Posterior cingulate gyrus (tissue), 11 donors: ENCODE measurements at regions not wholly inside any gene's neighbourhood (a gene's known extent, or its start where the extent isn't known, plus 50 kb on each side); places are given as distances from the start of the nearest gene placed in this dataset.

Experiments
- DNase-seq, 10 donors: peaks; one replicate each; pipeline versions ENCODE4 v3.0.0 to v3.0.0-alpha.2; 2020 to 2021; ENCODE audit warnings: mixed read lengths in 3 of 10
- intact Hi-C: fragments of 100-400 bp; cut with DNase I; formaldehyde crosslinking; loops from one replicate; pipeline ENCODE4 v1.15.1; 2023

DNA sequence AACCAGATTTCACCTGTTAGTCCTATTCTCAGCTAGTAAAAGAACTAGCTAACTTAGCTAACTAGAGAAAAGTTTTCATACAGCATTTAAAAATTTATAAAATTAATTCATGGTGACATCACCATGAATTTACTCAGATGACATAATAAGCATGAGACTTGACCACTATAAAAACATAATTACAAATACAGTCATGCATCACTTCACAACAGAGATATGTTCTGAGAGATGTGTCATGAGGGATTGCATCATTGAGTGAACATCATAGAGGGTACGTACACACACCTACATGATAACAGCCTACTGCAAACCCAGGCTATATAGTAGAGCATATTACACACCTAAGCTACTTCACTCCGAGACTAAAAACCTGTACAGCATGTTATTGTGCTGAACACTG, 481.3 kb upstream of the CHAC2 start:
- no peak for DNase-seq
- intact Hi-C loops: no loop called here

DNA sequence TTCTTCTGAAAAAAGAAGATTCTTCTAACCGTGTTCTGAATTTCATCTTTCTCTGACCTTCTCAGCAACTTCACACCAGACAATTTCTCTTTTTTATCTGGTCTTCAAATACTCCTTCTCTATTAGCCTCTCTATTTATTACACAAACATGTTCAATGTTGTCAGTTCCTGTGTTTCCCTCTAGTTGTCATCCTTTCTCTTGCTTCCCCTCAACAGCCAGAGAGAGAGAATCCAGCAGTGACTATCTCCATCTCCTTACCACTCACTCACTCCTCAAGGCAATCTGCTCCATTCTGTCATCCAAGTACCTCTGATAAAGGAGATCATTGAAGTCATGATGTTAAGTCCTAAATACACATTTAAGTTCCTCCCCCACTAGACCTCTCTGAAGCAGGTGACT, 491.9 kb upstream of the CHAC2 start:
- intact Hi-C loops: no loop called here
- DNase-seq: no peak

DNA sequence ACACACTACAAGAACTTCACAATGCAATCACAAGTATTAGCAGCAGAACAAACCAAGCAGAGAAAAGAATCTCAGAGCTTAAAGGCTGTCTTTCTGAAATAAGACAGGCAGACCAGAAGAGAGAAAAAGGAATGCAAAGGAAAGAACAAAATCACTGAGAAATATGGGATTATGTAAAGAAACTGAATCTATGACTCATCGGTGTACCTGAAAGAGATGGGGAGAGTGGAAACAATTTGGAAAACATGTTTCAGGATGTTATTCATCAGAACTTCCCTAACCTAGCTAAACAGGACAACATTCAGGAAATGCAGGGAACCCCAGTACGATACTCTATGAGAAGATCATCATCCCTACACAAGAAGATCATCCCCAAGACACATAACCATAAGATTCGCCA, 499.0 kb upstream of the CHAC2 start:
- intact Hi-C loops: no loop called here
- no peak for DNase-seq

DNA sequence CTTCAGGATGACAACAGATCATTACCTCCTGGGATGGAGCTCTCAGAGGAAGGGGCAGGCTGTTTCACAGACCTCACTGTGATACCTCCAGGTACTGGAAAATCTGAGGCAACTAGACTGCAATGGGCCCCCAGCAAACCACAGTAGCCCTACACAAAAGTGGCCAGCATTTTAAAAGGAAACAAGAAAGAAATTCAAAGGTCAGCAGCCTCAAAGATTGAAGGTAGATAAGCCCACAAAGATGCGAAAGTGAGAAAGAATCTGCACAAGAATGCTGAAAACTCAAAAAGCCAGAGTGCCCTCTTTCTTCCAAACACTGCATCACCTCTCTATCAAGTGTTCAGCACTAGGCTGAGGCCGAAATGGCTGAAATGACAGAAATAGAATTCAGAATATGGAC, 499.5 kb upstream of the CHAC2 start:
- intact Hi-C loops: no loop called here
- no peak for DNase-seq

DNA sequence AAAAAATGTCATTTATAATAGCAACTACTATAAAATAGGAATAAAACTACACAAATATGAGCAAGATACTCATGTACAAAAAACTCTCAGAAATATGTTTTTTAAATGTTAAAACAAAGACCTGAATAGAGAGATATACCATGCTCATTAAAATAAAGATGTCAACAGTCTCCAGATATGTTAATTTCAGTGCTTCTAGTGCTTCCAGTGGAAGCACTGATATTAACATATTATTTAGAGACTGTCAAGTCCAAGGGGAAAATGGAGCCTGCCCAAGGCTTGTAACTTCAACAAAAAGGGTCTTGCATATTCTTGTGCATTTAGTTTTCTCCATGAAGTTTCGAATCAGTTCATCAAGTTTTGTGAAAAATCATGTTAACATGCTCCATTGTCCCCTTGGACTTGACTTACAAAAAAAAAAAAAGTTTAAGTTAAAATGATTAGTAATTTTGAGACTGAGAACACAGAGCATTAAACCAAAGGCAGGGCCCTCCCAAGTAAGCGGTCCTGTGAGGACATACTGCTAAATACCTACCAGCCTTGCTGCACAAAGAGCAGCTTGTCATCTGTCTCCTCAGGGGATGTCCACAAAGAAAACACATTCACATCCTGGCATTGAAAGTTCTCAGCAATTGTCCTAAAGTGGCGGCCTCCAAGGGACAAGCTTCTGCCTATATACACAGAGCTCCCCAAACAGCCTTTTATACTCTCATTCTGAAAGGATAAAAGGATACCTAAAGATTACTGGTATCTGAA, 501.9 kb upstream of the CHAC2 start:
- no peak for DNase-seq
- intact Hi-C loops: no loop called here

DNA sequence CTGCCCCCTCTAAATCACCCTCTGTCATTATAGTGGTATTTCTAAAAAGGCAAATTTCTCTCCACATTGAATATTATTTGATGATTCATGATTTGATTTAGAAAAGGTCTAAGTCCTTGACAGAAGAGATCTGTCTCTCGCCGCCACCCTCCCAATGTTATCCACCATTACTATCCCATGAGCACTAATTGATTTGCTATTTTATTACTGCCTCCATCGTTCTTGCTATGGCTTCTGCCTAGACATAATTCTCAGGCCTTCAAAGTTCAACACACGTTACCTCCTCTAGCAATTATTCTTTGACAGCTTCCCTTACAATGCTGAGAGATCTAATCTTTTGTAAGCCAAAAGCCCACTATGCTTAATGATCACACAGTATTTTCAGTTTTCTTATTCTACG, 507.0 kb upstream of the CHAC2 start:
- DNase-seq: no peak
- intact Hi-C loops: no loop called here

DNA sequence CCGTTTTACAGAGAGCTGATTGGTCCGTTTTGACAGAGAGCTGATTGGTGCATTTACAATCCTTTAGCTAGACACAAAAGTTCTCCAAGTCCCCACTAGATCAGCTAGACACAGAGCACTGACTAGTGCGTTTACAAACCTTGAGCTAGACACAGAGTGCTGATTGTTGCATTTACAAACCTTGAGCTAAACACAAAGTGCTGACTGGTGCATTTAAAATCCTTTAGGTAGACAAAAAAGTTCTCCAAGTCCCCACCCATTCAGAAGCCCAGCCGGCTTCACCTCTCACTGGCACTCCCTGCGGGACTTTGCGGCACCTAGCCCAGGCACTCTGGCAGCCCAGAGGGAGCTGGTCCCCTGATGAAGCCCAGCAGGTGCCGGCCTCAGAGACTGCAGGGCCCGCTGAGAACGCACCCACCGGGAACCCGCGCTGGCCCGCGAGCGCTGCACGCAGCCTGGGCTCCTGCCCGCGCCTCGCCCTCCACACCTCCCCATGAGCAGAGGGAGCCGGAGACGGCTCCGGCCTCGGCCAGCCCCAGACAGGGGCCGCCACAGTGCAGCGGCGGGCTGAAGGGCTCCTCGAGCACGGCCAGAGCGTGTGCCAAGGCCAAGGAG, 508.1 kb upstream of the CHAC2 start:
- intact Hi-C loops: no loop called here
- peak in 3 of 10 donors; percentile 46 to 79 (median 59) for DNase-seq

DNA sequence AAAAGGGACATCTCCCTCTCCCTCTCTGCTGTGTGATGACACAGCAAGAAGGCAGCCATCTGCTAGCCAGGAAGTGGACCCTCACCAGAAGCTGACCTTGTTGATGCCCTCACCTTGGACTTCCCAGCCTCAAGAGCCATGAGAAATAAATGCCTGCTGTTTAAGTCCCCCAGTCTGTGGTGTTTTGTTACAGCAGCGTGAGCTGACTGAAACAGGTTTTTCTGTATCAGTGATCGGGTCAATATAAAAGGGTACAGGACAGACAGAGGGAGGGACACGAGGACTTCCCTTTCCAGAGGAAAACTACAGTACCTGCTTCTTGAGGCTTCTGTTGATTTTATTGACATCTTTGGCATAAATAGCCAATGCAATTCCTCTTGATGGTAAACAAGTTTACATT, 510.3 kb upstream of the CHAC2 start:
- intact Hi-C loops: no loop called here
- no peak for DNase-seq

DNA sequence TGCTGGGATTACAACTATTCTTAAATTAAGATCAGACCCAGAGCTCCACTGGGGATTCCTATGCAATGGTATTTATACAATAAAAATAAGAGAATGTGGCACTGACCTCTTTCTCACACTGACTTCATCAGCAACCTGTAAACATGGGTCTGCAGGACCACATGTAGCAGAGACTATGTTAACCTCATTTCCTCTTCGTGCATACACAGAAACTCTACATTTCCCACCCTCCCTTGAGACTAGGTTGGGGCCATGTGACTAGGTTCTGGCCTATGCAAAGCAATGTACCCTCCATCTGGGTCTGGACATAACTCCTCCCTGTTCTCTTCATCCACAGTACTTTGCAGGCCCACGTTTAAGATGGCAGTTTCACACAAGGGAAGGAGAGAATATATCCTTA, 514.4 kb upstream of the CHAC2 start:
- DNase-seq: no peak
- intact Hi-C loops: no loop called here

DNA sequence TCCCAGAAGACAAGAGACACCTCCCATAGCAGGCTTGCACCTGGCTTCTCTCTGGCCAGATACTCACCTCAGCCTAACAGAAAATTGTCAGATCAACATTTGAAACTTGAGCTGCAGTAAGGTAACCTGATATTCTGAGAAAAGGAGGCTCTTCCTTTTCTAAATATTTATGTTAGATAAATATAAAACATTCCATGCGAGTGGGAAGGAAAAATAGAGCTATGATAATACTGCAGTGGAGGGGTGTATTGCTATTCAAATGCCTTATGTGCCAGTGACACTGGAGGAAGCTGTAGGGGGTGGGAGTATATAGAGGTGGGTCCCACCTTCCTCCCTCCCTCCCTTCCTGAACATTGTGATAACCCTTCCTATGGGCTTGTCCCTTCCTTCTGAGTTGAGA, 515.5 kb upstream of the CHAC2 start:
- intact Hi-C loops: no loop called here
- no peak for DNase-seq

DNA sequence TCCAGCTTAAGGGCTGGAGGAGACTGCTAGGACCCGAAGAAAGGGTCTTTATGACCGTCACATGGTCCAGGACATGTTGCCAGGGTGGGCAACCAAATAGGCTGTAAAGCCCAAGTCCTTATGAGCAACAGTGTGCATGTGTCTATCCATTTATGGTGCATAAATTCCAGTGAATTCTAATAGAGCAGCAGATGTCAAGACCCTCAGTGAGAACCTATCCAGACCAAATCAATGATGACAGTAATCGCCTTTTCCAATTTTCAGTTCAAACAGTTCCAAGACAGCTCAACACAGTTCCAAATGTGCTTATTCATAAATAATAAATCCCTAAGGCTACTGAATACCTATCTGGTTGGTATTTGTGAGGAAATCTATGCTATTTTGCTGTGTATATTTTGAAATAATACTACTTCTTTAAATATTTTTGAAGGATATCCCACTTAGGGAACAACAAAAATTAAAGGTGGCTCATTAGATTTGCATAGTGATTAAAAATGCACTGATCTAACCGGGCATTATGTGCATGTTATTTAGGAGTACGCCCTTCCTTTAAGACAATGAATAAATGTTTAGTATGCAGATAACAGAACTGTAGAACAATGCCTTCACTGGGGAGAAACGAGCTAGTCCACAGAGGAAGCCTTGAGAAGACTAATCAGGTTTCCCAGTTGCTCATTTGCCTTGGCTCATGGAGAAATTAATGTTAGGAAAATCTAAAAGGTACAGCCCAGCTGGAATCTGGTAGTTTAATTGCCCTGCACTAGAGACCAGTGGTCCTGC, 519.5 kb upstream of the CHAC2 start:
- intact Hi-C loops: no loop called here
- no peak for DNase-seq

DNA sequence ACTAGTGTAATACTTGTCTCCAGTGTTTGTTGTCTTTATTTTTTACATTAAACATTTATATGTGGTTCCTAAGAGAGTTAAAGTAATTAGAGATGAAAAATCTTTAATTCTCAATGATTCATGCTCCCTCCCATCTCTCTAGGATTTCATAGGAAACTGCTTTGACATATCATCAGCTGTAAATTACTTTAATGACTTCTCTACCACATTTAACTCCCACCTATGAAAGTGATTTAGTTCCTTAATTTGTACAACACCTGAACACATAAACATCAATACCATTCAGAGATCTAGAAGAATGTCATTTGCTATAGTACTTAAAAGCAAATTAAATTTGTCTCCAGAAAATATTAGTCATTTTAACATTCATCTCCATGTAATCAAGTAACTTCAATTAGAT, 524.2 kb upstream of the CHAC2 start:
- DNase-seq: no peak
- intact Hi-C loops: no loop called here

DNA sequence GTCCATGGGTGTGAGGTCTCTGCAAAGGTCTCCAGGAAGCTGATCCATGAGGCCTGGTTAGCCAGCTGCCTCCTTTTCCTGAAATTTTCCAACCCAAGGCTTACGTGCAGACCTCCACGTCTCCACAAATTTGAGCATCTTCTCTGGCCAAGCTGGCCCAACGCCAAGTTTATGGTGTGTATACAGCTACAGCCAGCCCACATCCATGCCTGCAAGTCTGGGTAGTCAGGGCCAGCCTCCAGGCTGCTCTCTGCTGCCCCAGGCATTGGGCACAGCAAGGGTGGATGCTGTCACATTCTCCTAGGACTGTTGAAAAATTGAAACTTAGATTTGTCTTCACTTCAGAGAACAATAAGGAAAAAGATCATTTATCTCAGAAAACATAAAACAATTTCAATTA, 525.5 kb upstream of the CHAC2 start:
- intact Hi-C loops: no loop called here
- DNase-seq: peak in 2 of 10 donors; percentile 56 to 77

DNA sequence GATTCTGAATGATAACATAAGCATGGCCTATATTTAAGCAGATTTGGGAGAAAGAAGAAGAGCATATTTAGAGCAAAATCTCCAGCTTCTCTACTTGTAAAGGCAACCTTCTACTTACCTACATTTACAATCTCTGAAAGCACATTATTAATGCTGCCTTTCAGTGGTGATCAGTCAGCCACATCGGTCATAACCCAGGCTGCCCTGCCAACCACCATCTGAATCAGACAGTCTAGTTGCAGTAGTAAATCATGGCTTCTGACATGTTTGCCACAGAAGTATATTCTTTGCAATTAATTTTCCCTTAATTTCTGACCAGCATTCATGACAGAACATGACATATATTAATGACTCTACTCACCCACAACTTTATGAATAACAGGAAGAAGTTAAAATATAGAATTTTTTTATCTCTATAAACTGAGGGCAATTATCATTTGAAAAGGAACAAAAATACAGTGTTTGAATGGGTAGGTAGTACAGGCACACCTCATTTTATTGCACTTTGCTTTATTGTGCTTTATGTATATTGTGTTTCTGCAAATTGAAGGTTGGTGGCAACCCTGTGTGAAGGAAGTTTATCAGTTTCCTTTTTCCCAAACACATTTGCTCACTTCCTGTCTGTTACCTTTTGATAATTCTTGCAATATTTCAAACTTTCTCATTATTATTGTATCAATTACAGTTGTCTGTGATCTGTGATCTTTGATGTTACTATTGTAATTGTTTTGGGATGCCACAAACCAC, 531.6 kb upstream of the CHAC2 start:
- intact Hi-C loops: no loop called here
- no peak for DNase-seq

DNA sequence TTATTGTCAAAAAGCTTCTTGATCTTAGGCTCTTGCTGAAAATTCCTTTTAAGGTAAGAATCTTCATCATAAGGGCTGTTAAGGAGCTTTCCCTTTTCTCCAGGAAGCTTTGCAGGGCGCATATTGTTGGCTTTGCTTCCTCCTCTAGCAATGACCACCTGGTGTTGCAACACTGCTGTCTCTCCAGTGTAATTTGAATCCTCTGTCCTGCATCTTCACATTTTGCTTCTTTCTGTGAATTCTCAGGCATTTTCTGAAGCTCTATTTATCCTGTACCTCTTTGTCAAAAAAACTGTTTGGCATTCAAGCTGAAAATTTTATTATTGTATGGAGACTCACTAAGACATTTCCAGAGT, 533.1 kb upstream of the CHAC2 start:
- DNase-seq: no peak

DNA sequence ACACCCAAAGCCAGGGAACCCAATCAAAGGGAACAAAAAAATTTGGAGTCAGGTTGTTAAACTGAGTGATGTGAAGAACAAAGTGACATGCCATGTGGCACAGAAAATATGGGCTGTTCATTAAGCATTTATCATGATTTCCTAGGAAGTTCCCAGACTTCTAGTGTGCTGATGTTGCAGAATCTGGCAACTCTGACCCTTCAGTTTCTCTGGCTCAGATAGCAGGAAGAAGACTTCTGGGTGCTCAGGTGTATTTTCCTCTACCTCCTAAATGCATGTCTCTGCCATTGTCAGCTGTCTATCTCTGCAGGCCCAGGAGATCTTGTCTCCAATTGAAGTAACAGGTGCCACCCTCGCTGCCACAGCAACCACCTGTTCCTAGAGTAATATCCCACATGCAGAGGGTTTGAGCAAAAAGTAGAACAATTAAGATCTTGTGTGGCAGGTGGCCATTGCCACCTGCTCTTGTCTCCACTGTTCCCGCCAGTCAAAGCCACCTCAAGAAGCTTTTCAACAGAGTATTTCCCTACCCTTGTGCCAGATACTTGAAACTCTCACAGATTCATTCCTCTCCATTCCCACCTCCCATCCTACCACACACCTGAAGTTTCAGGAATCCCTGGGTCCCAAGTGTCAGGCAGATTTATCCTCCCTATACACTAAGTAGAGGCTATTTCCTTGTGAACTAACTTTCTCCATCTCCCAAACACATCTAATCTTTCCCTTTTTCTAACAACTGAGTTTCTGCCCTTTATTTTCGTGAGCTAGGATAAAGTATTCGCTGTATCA, 533.7 kb upstream of the CHAC2 start:
- intact Hi-C loops: no loop called here
- no peak for DNase-seq

More for the DNA sequence above, 533.1 kb upstream of the CHAC2 start:
- intact Hi-C loops: no loop called here

DNA sequence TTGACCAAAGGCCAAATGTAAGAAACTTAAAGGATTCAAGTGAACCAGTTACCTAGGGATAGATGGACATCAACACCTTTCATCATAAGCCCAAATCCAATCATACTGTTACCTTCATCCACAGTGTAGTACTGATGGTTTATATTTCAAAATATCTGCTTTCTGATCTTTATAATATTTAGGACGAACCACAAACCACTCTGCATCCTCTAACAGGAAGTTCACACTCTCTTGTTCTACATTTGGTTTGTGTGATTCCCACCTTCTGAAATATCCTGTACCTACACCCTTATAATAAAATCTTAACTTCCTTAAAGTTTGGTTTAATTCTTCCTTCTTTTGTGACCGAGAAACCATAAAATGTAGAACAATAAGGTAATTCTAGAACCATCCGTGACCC, 535.7 kb upstream of the CHAC2 start:
- intact Hi-C loops: no loop called here
- no peak for DNase-seq

DNA sequence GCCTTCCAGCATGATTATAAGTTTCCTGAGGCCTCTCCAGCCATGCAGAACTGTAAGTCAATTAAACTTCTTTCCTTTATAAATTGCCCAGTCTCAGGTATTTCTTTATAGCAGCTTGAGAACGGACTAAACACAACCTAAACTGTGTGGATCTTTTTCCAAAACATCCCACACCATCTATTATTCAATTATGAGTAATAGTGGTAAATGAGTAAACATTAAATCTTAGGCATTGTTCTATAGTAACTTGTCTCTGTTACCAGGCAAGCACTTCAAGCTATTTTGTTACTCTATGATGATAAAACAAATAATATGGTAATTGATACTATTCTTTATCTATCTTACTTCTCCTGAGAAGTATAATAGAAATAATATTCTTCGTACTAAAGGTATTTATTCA, 536.9 kb upstream of the CHAC2 start:
- no peak for DNase-seq
- intact Hi-C loops: no loop called here

DNA sequence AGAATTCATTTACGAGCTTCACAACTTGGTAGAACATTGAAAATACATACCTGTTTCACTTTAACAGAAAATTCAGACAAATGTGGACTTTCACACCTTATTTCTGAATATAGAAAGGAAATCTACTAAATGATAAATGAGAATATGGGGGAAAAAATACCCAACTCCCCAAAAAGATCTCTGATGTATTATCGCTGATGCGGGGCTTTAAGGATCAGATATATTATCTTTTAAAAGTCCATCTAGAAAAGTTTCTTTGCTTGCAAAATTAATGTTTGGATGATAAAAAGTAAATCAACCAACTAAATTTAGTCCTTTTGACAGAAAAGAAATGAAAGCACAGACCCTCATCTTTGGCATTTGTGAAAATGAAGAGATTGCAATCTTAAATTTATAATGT, 540.1 kb upstream of the CHAC2 start:
- intact Hi-C loops: no loop called here
- DNase-seq: no peak

DNA sequence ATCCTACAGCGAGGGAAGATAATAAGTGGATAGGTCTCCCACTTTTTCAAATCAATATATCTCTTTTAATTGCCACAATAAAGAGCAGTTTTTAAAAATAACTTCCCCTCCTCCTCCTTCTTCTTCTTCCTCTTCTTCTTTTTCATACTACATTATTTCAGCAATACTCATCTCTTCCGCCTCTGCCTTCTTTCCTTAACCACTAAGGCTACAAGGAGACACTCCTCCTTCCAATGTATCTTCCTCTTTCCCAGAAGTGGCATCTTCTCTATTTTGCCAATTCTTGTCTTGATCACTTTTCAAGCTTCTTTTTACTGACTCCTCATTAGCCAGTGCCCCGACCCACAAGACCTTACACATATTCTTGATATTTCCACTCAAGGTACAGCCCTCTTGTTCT, 546.6 kb upstream of the CHAC2 start:
- no peak for DNase-seq
- intact Hi-C loops: no loop called here
